ENCODE measurements at regions not wholly inside any gene's neighbourhood (a gene's known extent, or its start where the extent isn't known, plus 50 kb on each side); places are given as distances from the start of the nearest gene placed in this dataset.
A peak's percentile ranks its signal among the peaks of the same experiment; 100 is the strongest.

DNA sequence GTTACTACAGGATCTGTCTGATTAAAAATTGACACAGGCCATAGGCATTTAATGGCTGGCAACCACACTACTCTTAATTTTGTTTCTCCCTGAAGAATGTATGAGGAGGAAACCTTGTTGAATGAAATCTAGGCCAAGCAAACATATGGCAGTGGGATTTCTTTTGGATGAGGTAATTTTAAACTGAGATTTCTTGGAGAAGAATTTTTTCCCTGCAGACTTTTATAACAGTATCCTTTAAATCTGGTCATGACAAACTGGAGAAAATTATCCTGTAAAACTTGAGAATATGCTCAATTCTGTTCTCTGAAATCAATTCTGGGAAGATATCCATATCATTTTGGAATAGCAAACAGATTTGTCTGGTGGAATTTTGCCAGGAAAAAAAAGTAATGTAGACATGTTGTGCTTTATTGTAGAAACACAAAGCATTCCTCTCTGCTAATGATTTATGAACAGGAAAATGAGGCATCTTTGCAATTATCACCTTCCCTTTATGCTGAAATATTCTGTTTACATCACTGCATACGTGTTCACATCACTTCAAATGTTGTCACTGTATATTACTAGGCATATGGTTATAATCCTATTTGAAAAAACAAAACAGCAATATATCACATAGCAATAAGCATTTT is 108.3 kb upstream of the ARSJ start:
- TF ChIP-seq, protein P1, sequence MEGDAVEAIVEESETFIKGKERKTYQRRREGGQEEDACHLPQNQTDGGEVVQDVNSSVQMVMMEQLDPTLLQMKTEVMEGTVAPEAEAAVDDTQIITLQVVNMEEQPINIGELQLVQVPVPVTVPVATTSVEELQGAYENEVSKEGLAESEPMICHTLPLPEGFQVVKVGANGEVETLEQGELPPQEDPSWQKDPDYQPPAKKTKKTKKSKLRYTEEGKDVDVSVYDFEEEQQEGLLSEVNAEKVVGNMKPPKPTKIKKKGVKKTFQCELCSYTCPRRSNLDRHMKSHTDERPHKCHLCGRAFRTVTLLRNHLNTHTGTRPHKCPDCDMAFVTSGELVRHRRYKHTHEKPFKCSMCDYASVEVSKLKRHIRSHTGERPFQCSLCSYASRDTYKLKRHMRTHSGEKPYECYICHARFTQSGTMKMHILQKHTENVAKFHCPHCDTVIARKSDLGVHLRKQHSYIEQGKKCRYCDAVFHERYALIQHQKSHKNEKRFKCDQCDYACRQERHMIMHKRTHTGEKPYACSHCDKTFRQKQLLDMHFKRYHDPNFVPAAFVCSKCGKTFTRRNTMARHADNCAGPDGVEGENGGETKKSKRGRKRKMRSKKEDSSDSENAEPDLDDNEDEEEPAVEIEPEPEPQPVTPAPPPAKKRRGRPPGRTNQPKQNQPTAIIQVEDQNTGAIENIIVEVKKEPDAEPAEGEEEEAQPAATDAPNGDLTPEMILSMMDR (IDR thresholded peaks at IDR 0.05; ENCODE audit: low read depth, low read length), result no peak
- DNase-seq (ENCODE audit: extremely low read depth, low read depth), result peak; percentile 22

DNA sequence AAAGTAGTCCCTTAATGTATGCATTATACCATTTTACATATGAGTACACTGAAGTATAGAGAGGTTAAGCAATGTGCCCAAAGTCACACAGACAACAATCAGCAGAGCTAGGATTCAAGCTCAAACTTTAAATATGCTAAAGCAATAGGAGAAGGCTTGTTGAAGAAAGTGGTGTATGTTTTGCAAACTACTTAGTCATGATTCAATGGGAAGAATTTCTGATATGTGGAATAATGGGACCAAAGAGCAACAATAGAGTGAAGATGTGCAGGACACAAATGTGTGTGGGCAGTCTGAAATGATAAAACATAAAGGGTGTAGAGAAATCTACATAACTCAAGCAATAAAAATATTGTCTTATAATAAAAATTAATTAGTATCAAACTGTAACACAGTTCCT is 109.0 kb upstream of the ARSJ start:
- DNase-seq (ENCODE audit: extremely low read depth, low read depth), result no peak
- TF ChIP-seq, protein P1 (IDR thresholded peaks at IDR 0.05; ENCODE audit: low read depth, low read length), result no peak

DNA sequence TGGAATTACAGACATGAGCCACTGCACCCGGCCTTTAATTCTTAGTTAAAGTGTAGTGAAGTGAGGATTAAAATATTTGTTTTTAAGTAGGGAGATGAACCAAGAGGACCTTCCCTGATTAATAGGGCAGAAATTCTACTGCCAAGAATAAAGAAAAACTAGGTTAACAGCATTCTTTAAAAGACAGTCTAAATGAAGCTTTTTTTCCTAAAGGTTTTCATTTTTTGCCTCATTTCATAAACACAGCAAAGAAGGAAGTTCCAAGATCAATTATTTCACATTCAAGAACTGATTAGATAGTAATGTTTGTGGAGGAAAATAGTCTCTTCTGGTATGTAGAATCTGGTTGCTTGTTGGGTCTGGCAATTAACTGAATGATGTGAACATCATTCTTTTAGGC is 112.1 kb upstream of the ARSJ start:
- DNase-seq (ENCODE audit: extremely low read depth, low read depth), result no peak
- TF ChIP-seq, protein P1 (IDR thresholded peaks at IDR 0.05; ENCODE audit: low read depth, low read length), result no peak

DNA sequence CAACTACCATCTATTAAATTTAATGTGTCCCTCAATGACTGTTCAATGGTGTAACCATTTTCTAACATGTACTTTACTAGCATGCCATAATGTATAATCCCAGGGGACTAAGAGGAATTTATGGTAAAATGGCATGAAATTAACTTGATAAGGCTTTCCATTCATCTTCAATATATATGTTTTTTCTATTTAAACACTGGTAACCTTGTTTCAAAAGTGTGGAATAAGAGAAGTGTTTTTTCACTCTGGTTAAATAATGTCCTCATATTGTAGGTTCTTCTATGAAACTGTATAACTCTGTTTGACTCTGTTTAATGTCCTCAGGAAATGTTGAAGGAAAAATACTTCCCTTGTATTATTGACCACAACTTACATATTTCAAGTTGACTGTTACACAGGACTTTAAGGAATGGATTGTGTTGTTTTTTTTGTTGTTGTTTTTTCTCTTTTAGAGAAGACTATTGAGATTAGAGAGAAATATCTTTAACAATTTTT is 113.8 kb upstream of the ARSJ start:
- no peak for DNase-seq (ENCODE audit: extremely low read depth, low read depth)
- TF ChIP-seq, protein P1 (IDR thresholded peaks at IDR 0.05; ENCODE audit: low read depth, low read length), result no peak

DNA sequence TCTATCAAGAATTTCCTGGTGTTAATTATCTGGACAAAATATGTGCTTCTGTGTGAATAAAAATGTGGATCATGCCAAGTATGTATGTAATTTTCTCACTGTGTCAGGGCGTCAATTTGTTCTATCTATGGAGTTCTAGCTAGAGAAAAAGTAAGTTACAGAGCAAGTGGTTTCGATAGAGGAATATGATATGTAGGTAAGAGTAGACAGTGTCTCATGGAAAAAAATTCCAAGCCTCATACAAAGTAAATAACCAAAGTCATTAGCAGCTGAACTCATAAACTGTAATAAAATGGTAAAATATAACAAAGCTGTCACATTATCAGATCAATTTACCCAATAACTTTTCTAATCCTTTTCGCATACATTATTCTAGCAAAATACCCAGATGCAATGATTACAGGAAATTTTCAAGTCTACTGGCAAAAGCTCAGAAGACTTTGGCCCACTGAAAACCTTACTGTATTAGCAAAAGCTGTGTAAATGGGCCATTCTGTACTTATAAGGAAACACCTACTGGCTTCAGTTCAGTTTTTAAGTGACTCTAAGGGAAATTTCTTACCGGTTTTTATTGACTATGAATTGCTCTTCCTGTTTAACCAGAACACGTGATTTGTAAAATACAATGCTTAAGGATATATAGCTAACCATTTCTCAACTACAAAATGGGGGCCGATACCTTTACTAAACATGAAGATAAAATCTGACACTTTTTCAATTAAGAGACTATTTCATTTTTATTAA is 121.0 kb upstream of the ARSJ start:
- TF ChIP-seq, protein P1 (IDR thresholded peaks at IDR 0.05; ENCODE audit: low read depth, low read length), result no peak
- DNase-seq (ENCODE audit: extremely low read depth, low read depth), result no peak

DNA sequence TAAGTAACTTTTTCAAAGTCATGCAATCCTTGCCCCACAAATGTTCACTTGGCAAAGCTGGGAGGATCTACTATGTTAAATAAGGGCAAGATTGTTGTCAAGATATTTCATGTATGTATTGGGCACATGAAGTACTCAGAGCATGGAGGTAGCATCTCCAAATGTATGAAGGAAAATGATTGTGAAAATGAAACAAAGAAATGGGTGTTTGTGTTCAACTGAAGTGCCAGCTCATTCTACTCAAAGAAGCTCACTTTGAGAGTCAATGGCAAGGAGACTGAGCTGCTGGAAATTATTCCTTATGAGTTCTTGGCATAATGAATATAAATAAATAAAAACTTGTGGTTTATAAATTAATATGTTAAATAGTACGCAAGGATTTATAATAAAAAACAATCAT is 124.5 kb upstream of the ARSJ start:
- TF ChIP-seq, protein P1 (IDR thresholded peaks at IDR 0.05; ENCODE audit: low read depth, low read length), result no peak
- no peak for DNase-seq (ENCODE audit: extremely low read depth, low read depth)

DNA sequence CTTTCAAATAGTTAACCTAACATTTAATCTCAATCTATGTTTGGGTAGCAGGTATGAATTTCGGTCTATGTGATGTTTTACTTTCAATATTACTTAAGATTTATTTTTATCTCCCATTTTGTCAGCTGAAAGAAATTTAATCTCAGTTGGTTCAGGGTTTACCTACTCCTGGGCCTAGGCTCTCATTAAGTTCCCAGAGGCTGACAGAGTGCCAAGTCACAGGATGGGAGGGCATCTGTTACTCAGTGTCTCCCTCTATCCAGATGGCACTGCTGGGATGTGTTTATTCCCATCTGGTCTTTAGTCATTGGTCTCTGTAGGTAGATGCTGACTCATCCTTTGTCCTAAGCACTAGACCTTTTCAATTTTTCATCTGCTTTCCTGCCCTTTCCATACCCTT is 129.4 kb upstream of the ARSJ start:
- TF ChIP-seq, protein P1 (IDR thresholded peaks at IDR 0.05; ENCODE audit: low read depth, low read length), result no peak

More for the DNA sequence above, 129.4 kb upstream of the ARSJ start:
- no peak for DNase-seq (ENCODE audit: extremely low read depth, low read depth)
